ENCODE measurements at regions not wholly inside any gene's neighbourhood (a gene's known extent, or its start where the extent isn't known, plus 50 kb on each side); places are given as distances from the start of the nearest gene placed in this dataset.
A peak's percentile ranks its signal among the peaks of the same experiment; 100 is the strongest.

DNA sequence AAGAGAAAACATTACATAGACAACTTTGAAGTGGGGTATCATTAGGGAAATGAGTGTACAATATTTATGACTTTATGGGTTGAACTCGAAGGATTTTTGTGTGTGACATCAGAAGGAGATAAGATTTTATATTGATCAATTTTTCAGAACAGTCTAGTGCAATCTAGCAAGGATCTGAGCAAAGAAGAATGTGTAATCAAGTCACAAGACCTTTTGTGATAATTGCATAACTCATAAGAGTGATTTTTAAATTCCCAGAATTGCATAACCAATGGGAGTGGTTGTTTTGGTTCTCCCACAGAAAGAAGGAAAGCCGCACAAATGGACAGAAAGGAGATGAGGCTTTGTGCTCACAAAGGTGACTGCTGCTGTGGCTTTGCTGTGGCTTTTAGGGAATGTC is 441.8 kb upstream of the FLRT2 start:
- TF ChIP-seq, protein P1, sequence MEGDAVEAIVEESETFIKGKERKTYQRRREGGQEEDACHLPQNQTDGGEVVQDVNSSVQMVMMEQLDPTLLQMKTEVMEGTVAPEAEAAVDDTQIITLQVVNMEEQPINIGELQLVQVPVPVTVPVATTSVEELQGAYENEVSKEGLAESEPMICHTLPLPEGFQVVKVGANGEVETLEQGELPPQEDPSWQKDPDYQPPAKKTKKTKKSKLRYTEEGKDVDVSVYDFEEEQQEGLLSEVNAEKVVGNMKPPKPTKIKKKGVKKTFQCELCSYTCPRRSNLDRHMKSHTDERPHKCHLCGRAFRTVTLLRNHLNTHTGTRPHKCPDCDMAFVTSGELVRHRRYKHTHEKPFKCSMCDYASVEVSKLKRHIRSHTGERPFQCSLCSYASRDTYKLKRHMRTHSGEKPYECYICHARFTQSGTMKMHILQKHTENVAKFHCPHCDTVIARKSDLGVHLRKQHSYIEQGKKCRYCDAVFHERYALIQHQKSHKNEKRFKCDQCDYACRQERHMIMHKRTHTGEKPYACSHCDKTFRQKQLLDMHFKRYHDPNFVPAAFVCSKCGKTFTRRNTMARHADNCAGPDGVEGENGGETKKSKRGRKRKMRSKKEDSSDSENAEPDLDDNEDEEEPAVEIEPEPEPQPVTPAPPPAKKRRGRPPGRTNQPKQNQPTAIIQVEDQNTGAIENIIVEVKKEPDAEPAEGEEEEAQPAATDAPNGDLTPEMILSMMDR (IDR thresholded peaks at IDR 0.05; ENCODE audit: unreplicated experiment) = no peak
- Mint-ChIP-seq H3K4me3 (ENCODE audit: unreplicated experiment) (no peak overlapping the region), H3K36me3 (ENCODE audit: insufficient read depth, unreplicated experiment) (no peaks in the 10 kb centered on the region), H3K27me3 (ENCODE audit: insufficient read depth, unreplicated experiment) (no peaks in the 10 kb centered on the region), H3K4me1 (ENCODE audit: insufficient read depth, unreplicated experiment) (peaks cover 17% of the 10 kb centered on the region), H3K9me3 (ENCODE audit: unreplicated experiment) (no peaks in the 10 kb centered on the region), H3K27ac (ENCODE audit: low read depth, unreplicated experiment) (peak overlapping the region; percentile 71)
- CTCF ChIA-PET = interaction anchor here (0.7 kb wide), 1 partner anchor 1232 kb away, joined by 3 read pairs; no protein-coding TSS in a partner anchor
- no TSS peak for BruUV-seq (replicated peaks)
- POLR2A ChIA-PET = interaction anchor here (0.6 to 1.7 kb wide), 7 partner anchors 8 to 445 kb away, joined by 3 to 8 read pairs (median 4); partner anchors contain the start of gene FLRT2
- DNase-seq (ENCODE audit: unreplicated experiment) = peak; percentile 77
- intact Hi-C loops (cut with micrococcal nuclease) = loop anchor here (5.0 kb wide), 1 partner anchor 439 kb away; no protein-coding TSS in a partner anchor

DNA sequence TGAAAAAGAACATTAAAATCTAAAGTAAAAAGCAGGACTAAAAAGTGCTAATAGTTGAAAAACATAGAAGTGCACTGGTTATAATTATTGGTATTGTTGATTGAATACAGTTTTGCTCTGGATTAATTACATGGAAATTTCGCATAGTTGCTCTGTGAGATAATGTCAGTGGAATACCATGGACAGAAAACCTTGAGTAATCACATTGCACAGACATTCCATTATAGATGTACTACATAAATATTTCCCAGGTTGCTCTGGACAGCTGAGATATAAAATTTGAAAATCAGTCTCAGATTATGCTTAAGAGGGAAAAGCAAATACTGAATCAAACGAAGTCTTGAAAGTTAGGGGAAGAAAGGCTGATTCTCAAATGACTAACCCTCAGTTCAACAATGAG is 439.3 kb upstream of the FLRT2 start:
- TF ChIP-seq, protein P1 (IDR thresholded peaks at IDR 0.05; ENCODE audit: unreplicated experiment) = no peak
- H3K27me3 Mint-ChIP-seq (ENCODE audit: insufficient read depth, unreplicated experiment) = no peaks in the 10 kb centered on the region
- no peaks in the 10 kb centered on the region for H3K9me3 Mint-ChIP-seq (ENCODE audit: unreplicated experiment)
- H3K27ac Mint-ChIP-seq (ENCODE audit: low read depth, unreplicated experiment) = no peak overlapping the region
- H3K36me3 Mint-ChIP-seq (ENCODE audit: insufficient read depth, unreplicated experiment) = no peaks in the 10 kb centered on the region
- CTCF ChIA-PET = no interaction called here
- DNase-seq (ENCODE audit: unreplicated experiment) = no peak
- intact Hi-C loops (cut with micrococcal nuclease) = no loop called here
- POLR2A ChIA-PET = no interaction called here
- H3K4me3 Mint-ChIP-seq (ENCODE audit: unreplicated experiment) = no peak overlapping the region
- peaks cover 22% of the 10 kb centered on the region for H3K4me1 Mint-ChIP-seq (ENCODE audit: insufficient read depth, unreplicated experiment)
- BruUV-seq (replicated peaks) = no TSS peak

DNA sequence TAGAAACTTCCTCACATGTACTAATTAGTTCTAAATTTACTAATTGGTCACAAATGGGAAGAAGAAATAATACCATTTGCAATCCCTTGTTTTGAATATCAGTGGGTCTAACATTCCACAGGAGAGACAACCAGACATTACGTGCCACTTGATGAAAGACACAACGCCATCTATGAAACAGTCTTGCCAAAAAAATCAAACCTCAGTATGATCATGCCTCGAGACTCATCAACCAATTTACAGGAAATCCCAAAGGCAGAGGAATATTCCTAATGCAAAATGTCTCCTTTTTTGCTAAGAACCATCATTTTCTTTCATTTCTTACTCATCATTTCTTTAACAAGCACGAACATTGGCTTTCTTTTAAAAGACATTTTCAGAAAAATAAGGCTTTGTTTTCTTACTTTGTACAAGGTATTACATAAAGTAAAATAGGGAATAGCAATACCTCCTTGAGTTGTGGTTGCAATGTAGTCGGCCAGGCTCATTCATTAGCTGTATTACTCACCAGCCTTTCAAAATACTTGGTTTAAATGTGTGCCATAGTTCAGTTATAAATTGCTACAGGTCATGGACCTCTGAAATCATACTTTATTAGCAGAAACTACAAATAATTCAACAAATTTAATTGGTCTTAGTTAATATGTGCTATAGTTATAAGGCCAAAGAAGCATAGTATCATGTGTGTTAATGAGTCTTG is 436.2 kb upstream of the FLRT2 start:
- TF ChIP-seq, protein P1 (IDR thresholded peaks at IDR 0.05; ENCODE audit: unreplicated experiment) = no peak
- Mint-ChIP-seq H3K9me3 (ENCODE audit: unreplicated experiment) (no peaks in the 10 kb centered on the region), H3K4me1 (ENCODE audit: insufficient read depth, unreplicated experiment) (peaks cover 12% of the 10 kb centered on the region), H3K27ac (ENCODE audit: low read depth, unreplicated experiment) (peak overlapping the region; percentile 39), H3K27me3 (ENCODE audit: insufficient read depth, unreplicated experiment) (no peaks in the 10 kb centered on the region), H3K4me3 (ENCODE audit: unreplicated experiment) (no peak overlapping the region), H3K36me3 (ENCODE audit: insufficient read depth, unreplicated experiment) (no peaks in the 10 kb centered on the region)
- CTCF ChIA-PET = interaction anchor here (0.6 to 0.8 kb wide), 2 partner anchors 23 to 954 kb away, joined by 3 read pairs; no protein-coding TSS in a partner anchor
- intact Hi-C loops (cut with micrococcal nuclease) = no loop called here
- POLR2A ChIA-PET = interaction anchor here (1.1 kb wide), 1 partner anchor 14 kb away, joined by 3 read pairs; no protein-coding TSS in a partner anchor
- DNase-seq (ENCODE audit: unreplicated experiment) = peak; percentile 29
- no TSS peak for BruUV-seq (replicated peaks)

DNA sequence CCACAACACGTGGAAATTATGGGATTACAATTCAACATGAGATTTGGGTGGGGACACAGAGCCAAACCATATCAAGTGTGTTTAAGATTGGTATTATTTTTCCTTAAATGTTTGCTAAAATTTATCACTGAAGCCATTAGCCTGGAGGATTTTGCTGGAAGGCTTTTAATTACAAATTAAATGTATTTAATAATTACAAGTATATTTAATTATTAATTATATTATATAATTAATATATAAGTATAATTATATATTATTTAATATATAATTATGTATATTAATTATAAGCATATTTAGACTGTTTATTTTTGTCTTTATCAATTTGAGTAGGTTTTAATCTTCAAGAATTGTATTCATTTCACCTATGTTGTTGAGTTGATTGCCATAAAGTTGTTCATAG is 427.4 kb upstream of the FLRT2 start:
- H3K4me1 Mint-ChIP-seq (ENCODE audit: insufficient read depth, unreplicated experiment) = no peaks in the 10 kb centered on the region
- ChIA-PET CTCF (no interaction called here), POLR2A (no interaction called here)
- TF ChIP-seq, protein P1 (IDR thresholded peaks at IDR 0.05; ENCODE audit: unreplicated experiment) = no peak
- intact Hi-C loops (cut with micrococcal nuclease) = no loop called here
- BruUV-seq (replicated peaks) = no TSS peak
- no peak overlapping the region for H3K27ac Mint-ChIP-seq (ENCODE audit: low read depth, unreplicated experiment)
- H3K36me3 Mint-ChIP-seq (ENCODE audit: insufficient read depth, unreplicated experiment) = no peaks in the 10 kb centered on the region
- H3K27me3 Mint-ChIP-seq (ENCODE audit: insufficient read depth, unreplicated experiment) = no peaks in the 10 kb centered on the region
- H3K9me3 Mint-ChIP-seq (ENCODE audit: unreplicated experiment) = no peaks in the 10 kb centered on the region
- DNase-seq (ENCODE audit: unreplicated experiment) = no peak
- H3K4me3 Mint-ChIP-seq (ENCODE audit: unreplicated experiment) = no peak overlapping the region
